ENCODE measurements at regions not wholly inside any gene's neighbourhood (a gene's known extent, or its start where the extent isn't known, plus 50 kb on each side); places are given as distances from the start of the nearest gene placed in this dataset.
"Not testable (repeated sequence)": the region's sequence is repeated elsewhere in the genome, so short reads cannot be mapped to it uniquely, and the experiment has no call there.

DNA sequence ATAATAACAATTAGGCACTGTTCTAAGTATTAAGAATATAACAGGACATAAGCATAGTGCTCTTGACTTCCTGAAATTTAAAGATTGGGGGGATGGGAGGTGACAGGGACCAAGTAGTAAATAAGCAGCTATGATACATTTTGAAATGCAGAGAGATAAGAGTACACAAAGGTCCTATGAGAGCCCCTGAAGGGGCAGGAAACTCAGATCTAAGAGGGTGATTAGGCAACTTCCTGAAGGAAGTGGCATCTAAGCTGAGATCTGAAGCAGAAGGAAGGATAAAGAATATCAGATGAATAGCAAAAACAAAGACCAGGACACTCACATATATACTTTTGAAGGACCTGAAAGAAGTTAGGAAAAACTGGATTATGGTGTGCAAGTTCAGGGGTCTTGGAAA is 415.2 kb upstream of the FRG2C start:
- Mint-ChIP-seq H3K36me3 (no peaks in the 10 kb centered on the region), H3K4me3 (no peak overlapping the region), H3K27me3 (no peaks in the 10 kb centered on the region), H3K4me1 (no peaks in the 10 kb centered on the region), H3K9me3 (peaks cover 0 to 2% (median 0%) of the 10 kb centered on the region in 3 donors), H3K27ac (no peak overlapping the region)

DNA sequence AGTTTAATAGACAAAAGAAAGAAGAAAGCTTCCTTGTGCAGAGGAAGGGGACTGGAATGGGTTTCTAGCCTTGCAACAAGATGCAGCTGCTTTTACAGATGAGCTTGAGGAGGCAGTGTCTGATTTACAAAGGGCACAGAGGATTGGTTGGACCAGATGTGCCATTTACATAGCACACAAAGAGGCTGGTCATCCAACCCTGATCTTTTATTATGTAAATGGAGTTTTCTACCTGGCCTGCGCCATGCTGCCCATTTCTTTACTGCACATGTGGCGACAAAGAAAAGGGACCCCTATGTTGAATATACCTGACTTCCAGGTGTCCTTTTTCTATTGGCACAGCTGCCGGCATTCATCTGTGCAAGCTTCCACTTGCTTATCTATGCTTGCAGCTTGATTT is 409.4 kb upstream of the FRG2C start:
- peaks cover 0 to 2% (median 0%) of the 10 kb centered on the region in 3 donors for H3K9me3 Mint-ChIP-seq
- no peak overlapping the region for H3K4me3 Mint-ChIP-seq
- no peaks in the 10 kb centered on the region for H3K27me3 Mint-ChIP-seq
- H3K36me3 Mint-ChIP-seq: no peaks in the 10 kb centered on the region
- no peak overlapping the region for H3K27ac Mint-ChIP-seq
- no peaks in the 10 kb centered on the region for H3K4me1 Mint-ChIP-seq

- not testable (repeated sequence) for H3K4me1 Mint-ChIP-seq, H3K27ac Mint-ChIP-seq, H3K36me3 Mint-ChIP-seq, H3K4me3 Mint-ChIP-seq, H3K9me3 Mint-ChIP-seq, H3K27me3 Mint-ChIP-seq
Observed at GRCh38 chr3:75258825-75259683, 405.1 kb upstream of the FRG2C start.

DNA sequence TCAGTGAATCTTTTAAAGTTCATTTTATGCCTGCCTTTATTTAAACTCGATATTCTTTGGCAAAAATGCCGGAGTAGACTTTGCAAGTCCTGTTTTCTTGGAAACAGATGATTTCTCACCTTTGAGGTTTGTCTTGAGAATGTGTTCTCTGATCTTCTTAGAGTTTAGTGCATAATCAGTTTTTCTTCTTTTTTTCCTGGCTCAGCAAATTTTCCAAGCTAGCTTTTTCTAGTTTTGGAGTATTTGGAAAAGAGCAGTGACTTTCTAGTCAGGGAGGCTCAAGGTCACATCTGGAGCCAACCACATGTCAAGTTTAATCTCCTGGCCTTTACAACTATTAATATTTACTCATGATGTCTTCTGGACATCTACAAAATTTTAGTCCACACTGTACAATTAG is 403.2 kb upstream of the FRG2C start:
- H3K27ac Mint-ChIP-seq, H3K4me1 Mint-ChIP-seq, H3K9me3 Mint-ChIP-seq, H3K27me3 Mint-ChIP-seq, H3K4me3 Mint-ChIP-seq, H3K36me3 Mint-ChIP-seq: not testable (repeated sequence)

DNA sequence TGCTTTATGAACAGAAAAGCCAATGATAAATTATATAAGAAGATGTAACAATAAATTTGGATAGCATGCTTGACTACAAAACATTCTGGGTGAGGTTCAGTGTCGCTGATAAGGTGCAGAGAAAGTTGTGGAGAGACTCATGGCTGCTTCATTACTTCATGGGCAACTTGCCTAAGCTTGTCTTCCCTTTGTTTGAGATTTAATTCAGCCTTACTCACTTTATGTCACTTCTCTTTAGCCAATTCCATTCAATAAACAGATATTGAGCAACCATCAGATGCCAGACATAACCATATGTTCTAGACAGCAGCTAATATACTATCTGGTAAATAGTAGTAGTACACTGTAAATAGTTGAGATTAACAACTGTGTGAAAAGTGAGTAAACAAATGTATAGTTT is 401.5 kb upstream of the FRG2C start:
- Mint-ChIP-seq H3K9me3 (no peaks in the 10 kb centered on the region), H3K4me3 (no peak overlapping the region), H3K36me3 (no peaks in the 10 kb centered on the region), H3K27ac (no peak overlapping the region), H3K27me3 (no peaks in the 10 kb centered on the region), H3K4me1 (no peaks in the 10 kb centered on the region)

DNA sequence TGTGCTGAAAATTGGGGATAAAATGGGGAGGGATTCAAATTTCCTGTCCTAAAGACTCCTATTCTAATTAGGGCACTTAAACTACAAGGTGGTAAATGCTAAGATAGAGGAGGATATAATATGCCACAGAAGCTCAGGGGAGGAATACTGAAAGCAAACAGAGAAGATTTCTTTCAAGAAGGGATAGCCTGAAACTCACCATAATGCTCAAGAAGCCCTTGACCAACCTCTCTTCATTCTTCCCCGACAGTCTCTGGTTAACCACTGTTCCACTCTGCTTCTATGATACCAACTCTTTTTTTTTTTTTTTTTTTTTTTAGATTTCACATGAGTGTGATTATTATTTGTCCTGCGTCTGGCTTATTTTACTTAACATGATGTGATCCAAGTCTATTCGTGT is 398.2 kb upstream of the FRG2C start:
- Mint-ChIP-seq H3K4me3 (no peak overlapping the region), H3K36me3 (no peaks in the 10 kb centered on the region), H3K4me1 (no peaks in the 10 kb centered on the region), H3K27ac (no peak overlapping the region), H3K27me3 (no peaks in the 10 kb centered on the region), H3K9me3 (no peaks in the 10 kb centered on the region)

DNA sequence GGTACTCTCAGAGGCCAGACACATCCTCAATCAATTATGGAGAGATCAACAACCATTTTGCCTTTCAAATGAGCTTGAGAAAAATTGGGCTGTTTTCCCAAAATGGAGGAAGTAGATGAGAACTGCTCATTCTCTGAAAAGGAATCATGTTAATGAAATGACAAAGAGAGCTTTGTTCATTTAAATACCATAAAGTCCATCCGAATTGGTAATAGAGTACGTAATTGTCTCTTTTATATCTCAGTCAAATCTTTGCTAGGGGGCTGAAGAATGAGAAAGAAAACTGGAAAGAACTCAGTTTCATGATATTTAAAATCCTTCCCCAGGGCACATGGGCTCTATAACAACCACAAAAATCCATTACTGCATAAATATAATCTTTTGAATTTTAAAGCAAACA is 395.6 kb upstream of the FRG2C start:
- not testable (repeated sequence) for H3K36me3 Mint-ChIP-seq, H3K27me3 Mint-ChIP-seq, H3K9me3 Mint-ChIP-seq, H3K4me3 Mint-ChIP-seq, H3K27ac Mint-ChIP-seq, H3K4me1 Mint-ChIP-seq

DNA sequence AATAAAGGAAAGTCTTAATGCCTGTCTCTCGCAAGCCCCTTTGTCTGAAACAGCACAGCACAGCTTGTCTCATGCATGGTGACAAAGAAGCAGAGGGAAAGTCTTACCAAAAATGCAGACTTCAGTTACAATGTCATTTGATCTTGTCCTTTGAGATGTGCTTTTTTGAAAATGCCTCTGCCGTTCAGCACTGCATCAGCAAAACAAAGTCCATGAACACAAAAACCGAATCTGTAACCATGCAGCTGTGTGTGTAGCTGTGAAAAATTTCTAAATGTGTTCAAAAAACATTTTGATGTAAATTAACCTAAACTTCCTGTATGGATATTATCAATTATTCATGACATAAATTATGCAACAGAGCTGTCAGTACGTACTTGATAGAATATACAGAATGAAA is 391.9 kb upstream of the FRG2C start:
- not testable (repeated sequence) for H3K4me1 Mint-ChIP-seq, H3K9me3 Mint-ChIP-seq, H3K4me3 Mint-ChIP-seq, H3K27ac Mint-ChIP-seq, H3K27me3 Mint-ChIP-seq, H3K36me3 Mint-ChIP-seq

DNA sequence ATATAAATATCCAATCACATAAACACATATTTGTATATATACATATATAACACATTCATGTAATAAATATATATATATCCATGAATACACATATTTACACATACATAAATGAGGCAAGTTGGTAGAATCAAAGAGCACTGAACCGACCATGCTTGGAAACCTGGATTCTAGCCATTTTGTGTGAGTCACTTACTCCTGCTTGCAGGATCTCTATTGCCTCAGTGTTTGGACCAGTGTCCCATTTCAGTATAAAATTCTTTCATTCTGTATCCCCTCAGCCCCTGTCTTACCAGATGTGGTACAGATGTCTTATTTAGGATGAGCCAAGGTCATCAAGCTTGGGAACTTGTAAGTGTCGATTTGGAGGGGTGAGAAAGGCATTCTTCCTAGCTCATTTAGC is 391.4 kb upstream of the FRG2C start:
- H3K4me1 Mint-ChIP-seq: no peaks in the 10 kb centered on the region
- H3K36me3 Mint-ChIP-seq: no peaks in the 10 kb centered on the region
- H3K27me3 Mint-ChIP-seq: no peaks in the 10 kb centered on the region
- no peak overlapping the region for H3K27ac Mint-ChIP-seq
- no peaks in the 10 kb centered on the region for H3K9me3 Mint-ChIP-seq
- H3K4me3 Mint-ChIP-seq: no peak overlapping the region

DNA sequence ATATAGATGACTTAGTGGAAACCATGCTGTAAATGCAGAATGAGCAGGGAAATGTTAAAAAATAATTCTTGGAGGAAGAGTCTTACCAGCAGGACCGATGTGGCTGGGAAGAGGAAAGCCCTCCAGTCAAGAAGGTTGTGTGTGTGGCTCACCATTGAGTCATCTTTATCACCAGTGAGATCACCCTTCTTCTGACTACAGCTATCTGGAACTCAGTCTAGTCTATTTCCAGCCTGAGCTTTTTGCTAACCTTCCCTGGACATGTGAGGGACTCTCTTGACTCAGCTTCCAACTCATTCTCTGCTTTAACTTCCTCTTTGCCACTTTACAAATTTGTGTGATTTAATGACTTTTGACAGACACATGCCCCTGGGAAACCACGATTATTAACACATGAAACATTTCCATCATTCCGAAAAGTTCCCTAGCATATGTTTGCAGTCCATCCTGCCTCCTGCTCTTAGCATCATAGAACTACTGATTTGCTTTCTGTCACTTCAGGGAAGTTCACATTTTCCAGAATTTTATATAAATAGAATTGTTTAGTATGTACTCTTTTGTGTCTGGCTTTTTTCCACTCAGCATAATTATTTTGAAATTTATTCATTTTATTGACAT is 378.5 kb upstream of the FRG2C start:
- H3K36me3 Mint-ChIP-seq, H3K4me3 Mint-ChIP-seq, H3K27ac Mint-ChIP-seq, H3K27me3 Mint-ChIP-seq, H3K9me3 Mint-ChIP-seq, H3K4me1 Mint-ChIP-seq: not testable (repeated sequence)

- not testable (repeated sequence) for H3K4me3 Mint-ChIP-seq, H3K27me3 Mint-ChIP-seq, H3K9me3 Mint-ChIP-seq, H3K36me3 Mint-ChIP-seq, H3K27ac Mint-ChIP-seq, H3K4me1 Mint-ChIP-seq
Observed at GRCh38 chr3:75288972-75289574, 375.1 kb upstream of the FRG2C start.

DNA sequence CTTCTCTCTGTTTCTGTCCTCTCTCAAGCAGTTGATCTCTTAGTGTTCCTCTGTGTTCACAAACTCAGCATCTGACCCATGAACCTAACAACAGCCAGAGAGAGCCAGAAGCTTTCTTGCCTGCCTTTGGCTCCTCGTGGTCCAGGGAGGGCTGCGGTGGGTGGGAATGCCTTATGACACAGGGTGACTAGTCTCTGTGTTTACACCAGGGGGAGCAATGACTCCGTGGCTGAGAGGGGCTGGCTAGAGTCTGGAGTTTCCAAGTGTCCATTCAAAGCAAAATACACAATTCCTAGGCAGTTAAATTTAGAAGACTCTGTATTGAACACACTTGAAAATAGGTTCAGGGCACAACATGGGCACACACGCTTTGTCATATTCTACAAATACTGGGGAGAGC is 370.0 kb upstream of the FRG2C start:
- peaks cover 0 to 5% (median 0%) of the 10 kb centered on the region in 3 donors for H3K9me3 Mint-ChIP-seq
- no peak overlapping the region for H3K4me3 Mint-ChIP-seq
- no peak overlapping the region for H3K27ac Mint-ChIP-seq
- H3K27me3 Mint-ChIP-seq: peaks cover 2% of the 10 kb centered on the region
- H3K4me1 Mint-ChIP-seq: no peaks in the 10 kb centered on the region
- no peaks in the 10 kb centered on the region for H3K36me3 Mint-ChIP-seq

- Mint-ChIP-seq H3K36me3 (no peaks in the 10 kb centered on the region), H3K27ac (no peak overlapping the region), H3K27me3 (peaks cover 2% of the 10 kb centered on the region), H3K9me3 (peaks cover 0 to 5% (median 0%) of the 10 kb centered on the region in 3 donors), H3K4me1 (no peaks in the 10 kb centered on the region), H3K4me3 (no peak overlapping the region)
Observed at GRCh38 chr3:75295013-75295412, 369.1 kb upstream of the FRG2C start.

GRCh38 chr3:75296858-75297257 is 367.3 kb upstream of the FRG2C start:
- H3K27me3 Mint-ChIP-seq: no peaks in the 10 kb centered on the region
- no peaks in the 10 kb centered on the region for H3K4me1 Mint-ChIP-seq
- H3K4me3 Mint-ChIP-seq: no peak overlapping the region
- no peak overlapping the region for H3K27ac Mint-ChIP-seq
- no peaks in the 10 kb centered on the region for H3K36me3 Mint-ChIP-seq
- H3K9me3 Mint-ChIP-seq: peaks cover 0 to 5% (median 0%) of the 10 kb centered on the region in 3 donors

DNA sequence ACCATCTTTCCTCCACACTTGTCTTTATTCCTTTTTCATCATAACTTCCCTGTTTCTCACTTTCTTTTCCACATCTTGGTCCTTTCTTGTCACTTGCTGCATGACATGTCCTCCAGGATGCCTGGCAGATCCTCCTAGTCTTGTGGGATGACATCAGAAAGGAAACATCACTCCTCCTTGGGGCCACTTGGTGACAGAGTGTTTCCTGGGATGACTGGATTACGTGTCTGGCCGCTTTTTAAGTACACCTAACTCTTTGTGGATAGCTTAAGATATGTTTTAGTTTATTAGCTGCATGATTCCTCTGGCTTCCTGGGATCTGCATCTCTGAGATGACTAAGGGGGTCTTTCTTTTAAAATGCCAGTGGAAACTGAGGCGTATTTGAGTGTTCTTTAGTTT is 363.5 kb upstream of the FRG2C start:
- Mint-ChIP-seq H3K27ac (no peak overlapping the region), H3K9me3 (peaks cover 0 to 5% (median 0%) of the 10 kb centered on the region in 3 donors), H3K36me3 (no peaks in the 10 kb centered on the region), H3K4me1 (no peaks in the 10 kb centered on the region), H3K4me3 (no peak overlapping the region), H3K27me3 (no peaks in the 10 kb centered on the region)

DNA sequence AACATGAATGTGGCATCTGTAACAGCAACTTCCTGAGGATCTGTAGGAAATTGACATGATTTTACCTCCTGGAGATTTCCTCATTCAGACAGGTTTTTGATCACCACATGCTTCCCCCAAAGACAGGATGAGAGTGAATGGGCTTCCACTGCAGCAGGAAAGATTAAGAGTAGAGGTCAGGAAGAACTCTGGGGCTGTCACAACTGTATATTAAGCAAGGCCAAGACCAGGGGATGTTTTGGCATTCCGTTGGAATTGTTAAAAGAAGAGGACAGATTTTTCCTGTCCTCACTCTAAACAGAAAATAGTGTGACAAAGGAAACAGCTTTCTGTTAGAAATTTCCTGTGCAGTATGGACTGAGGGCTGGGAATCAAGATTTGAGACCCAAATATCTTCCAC is 363.1 kb upstream of the FRG2C start:
- H3K27me3 Mint-ChIP-seq, H3K4me3 Mint-ChIP-seq, H3K36me3 Mint-ChIP-seq, H3K27ac Mint-ChIP-seq, H3K9me3 Mint-ChIP-seq, H3K4me1 Mint-ChIP-seq: not testable (repeated sequence)
